Activated naive CD4-positive, alpha-beta T cell treated with Interleukin-2 at 50 U/mL for 16 hours (primary cell): ENCODE measurements at regions not wholly inside any gene's neighbourhood (a gene's known extent, or its start where the extent isn't known, plus 50 kb on each side); places are given as distances from the start of the nearest gene placed in this dataset.
"Not testable (repeated sequence)": the region's sequence is repeated elsewhere in the genome, so short reads cannot be mapped to it uniquely, and the experiment has no call there.

Experiments used
- DNase-seq: peaks from one replicate; pipeline ENCODE4 v3.0.0-alpha.2; 2020

DNA sequence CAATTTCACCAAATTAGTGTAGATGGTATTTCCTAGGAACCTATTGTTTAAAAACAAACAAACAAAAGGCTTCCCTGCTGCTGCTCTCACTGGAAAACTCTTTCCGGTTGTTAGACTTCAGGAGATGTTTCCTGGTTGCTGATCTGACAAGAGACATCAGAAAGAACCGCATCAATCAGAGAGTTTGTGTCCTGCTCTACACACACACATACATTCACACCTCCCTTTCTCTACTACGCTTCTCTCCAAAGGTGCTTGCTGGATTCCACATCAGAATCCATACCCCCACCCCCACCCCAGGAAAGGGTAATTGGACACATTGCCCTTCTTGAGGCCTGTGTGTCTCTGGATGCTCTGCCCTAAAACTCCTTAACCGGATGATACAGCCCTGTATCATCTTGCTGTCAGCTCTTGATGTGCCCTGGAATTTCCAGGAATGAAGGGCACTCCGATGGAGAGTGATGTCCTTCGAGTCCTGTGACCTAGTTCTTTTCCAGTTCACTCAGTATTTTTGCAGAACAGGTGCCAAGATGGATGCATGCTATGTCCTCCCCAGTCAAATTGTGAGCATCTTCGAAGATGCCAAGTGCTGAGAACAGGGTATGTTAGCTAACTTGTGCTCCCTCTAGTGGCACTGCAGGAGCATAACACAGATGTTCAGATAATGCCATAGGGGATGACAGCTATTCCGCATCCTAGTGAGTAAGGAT lies 113.7 kb upstream of the SLC35F3 start:
- peak; percentile 15 for DNase-seq

DNA sequence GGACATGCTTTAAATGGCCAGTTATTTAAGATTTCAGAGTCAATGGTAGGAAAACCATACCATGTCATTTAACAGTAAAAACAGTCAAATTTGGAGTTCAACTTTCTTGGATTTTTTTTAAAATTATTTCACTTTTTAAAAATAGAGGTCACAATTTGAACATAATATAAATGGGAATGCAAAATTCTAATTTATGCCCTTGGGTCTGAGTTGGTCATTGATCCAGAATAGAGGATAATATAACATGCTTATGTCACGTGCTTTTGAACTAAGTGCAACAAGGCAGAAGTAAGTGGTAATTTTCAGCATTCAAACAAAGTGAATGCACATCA lies 113.1 kb upstream of the SLC35F3 start:
- DNase-seq: no peak

DNA sequence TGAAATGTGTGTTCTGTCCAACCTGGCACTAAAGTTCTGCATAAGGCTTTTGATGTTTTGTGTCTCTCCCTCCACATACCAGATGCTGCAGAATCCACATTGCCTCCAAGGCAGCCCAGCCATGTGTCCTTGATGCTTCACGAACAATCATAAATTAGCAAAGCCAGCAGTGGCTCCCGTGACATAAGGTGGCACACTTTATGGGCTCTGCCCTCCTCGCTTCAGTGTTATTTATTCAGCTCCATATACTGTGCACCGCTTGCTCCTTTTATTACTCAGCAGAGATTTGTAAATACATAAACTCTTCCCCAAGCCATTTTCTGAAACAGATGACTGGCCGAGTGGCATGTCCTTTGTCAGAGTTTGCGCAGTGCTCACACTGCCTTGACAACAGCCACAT lies 112.8 kb upstream of the SLC35F3 start:
- DNase-seq: no peak

DNA sequence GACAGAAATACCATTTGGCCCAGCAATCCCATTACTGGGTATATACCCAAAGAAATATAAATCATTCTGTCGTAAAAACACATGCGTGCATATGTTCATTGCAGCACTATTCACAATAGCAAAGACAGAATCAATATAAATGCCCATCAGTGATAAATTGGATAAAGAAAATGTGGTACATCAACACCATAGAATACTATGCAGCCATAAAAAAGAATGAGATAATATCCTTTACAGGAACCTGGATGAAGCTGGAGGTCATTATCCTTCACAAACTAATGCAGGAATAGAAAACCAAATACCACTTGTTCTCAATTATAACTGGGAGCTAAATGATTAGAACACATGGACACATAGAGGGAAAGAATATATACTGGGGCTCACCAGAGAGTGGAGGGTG lies 109.6 kb upstream of the SLC35F3 start:
- no peak for DNase-seq

DNA sequence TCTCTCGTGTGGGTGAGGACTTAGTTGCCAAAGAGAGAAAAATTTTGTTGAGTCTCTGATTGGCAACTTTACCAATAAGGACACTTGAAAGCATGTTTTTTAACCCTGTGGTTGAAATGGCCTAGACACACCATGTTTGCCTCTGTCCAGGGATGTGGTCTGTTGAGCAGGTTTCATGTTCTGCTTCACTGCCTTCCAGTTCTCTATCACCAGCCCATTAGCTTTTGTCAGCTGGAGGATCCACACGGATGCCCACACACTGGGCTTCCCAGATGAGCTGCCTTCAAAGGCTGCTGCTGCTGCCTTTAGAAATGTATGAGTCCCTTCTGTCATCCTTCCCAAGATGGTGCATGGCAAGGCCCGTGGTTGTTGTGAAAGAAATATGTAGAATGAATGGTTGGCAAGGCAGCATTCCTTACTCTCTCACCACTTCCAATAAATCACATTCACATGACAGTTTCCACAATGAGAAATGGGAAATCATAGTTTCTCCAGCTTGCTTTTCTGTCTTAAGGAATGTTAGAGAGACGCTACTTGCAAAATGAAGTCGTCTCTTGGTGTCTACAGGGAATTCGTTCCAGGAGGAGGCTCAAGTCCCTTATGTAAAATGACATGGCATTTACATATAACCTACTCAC lies 108.2 kb upstream of the SLC35F3 start:
- no peak for DNase-seq

DNA sequence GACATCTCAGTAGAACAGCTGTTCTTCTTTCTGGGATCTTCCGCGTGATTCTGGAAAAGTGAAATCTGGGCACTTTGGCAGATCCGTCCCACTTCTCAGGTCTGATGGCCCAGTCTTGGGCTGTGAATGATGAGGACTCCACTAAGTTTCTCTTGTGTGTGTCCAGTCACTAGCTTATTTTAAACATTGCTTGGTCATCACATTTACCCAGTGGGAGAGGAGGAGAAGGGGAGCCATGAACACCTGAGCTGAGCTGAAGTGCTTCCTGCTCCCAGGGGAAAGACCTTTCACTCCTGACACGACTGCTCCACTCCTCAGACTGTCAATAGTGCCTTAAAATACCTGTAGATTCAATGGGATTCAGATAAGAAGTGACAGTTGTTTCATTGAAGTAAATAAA lies 101.9 kb upstream of the SLC35F3 start:
- no peak for DNase-seq

DNA sequence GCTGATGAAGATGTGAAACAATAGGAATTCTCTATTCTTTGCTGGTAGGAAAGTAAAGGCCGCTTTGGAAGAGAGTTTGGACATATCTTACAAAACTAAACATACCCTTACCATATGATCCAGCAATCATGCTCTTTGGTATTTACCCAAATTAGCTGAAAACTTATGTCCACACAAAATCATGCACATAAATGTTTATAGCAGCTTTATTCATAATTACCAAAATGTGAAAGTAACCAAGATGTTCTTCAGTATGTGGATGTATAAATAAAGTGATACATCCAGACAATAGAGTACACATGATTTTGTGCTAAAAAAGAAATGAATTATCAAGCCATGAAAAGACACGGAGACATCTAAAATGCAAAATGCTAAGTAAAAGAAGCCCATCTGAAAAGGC lies 98.7 kb upstream of the SLC35F3 start:
- no peak for DNase-seq

DNA sequence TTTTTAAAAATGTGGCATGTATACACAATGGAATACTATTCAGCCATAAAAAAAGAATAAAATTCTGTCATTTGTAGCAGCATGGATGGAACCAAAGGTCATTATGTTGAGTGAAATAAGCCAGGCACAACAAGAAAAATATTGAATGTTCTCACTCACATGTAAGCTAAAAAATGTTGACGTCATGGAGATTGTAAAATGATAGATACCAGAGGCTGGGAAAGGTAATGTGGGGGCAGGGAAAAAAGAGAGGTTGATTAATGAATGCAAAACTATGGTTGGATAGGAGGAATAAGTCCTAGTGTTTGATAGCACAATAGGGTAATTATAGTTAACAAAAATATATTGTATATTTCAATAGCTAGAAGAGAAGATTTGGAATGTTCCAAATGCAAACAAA lies 89.1 kb upstream of the SLC35F3 start:
- no peak for DNase-seq

DNA sequence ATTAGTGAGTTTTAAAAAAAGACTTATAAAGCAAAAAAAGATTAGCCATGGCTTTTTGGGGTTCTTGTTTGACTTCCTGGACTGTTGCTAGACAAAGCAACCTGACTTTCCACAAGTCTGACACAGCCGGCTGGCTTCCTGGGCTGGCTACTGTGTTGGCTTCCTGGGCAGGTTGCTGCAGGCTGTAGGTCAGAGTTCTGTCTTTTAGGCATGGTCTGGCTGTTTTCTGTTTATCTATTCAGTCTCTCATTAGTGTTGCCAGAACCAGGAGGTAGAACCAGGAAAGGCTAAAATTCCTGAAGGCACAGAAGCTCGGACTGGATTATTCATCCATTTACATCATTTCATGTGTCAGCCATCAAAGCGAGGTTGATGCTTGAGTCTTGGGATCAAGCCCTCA lies 88.6 kb upstream of the SLC35F3 start:
- no peak for DNase-seq

DNA sequence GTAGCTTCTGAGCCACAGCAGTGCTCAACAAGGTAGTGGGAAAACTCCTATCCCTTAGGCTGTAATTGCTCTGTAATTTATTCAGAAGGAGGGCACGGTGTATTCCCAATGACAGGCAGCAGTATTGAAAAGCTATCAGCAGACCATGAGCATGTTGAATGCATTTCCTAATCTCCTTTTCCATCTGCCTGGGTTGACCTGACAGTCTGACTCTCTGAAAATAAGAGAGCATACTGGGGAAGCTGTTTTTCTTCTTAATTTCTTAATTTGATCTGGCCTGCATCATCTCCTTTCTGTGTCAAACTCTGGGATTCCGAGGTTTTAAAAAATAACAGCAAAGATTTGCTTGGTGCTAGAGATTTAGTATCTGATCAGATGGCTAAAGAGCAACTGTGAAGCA lies 88.1 kb upstream of the SLC35F3 start:
- no peak for DNase-seq

DNA sequence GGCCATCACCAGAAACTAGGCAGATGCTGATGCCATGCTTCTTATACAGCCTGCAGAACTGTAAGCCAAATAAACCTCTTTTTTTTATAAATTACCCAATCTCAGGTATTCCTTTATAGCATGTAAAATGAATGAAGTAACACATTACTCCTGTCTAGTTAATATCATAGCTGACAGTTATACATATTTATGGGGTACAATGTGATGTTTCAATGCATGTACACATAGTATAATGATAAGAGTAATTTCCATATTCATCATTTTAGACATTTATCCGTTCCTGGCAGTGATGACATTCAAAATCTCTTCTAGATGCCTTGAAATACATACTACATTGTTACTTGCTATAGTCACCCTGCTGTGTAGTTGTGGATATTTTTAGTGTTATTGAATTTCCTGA lies 85.4 kb upstream of the SLC35F3 start:
- DNase-seq: no peak

DNA sequence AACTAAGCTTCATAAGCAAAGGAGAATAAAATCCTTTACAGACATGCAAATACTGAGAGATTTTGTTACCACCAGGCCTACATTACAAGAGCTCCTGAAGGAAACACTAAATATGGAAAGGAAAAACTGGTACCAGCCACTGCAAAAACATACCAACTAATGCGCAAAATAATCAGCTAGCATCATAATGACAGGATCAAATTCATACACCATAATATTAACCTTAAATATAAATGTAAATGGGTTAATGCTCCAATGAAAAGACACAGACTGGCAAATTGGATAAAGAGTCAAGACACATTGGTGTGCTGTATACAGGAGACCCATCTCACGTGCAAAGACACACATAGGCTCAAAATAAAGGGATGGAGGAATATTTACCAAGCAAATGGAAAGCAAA lies 80.3 kb upstream of the SLC35F3 start:
- not testable (repeated sequence) for DNase-seq

DNA sequence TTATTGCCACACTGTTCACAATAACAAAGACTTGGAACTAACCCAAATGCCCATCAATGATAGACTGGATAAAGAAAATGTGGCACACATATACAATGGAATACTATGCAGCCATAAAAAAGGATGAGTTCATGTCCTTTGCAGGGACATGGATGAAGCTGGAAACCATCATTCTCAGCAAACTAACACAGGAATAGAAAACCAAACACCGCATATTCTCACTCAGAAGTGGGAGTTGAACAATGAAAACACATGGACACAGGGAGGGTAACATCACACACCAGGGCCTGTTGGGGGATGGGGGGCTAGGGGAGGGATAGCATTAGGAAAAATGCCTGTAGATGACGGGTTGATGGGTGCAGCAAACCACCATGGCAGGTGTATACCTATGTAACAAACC lies 76.5 kb upstream of the SLC35F3 start:
- DNase-seq: not testable (repeated sequence)

DNA sequence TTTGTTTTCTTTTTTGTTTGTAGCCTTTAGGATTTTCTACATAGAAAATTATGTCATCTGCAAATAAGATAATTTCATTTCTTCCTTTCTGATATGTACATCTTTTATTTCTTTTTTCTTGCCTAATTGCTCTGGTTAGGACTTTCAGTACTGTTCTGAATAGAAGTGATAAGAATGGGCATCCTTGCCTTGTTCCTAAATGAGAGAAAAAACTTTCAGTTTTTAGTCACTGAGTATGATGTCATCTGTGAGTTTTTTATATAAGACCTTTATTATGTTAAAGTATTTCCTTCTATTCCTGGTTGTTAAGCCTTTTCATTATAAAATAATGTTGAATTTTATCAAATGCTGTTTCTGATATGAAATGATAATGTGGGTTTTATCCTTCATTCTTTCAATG lies 76.0 kb upstream of the SLC35F3 start:
- DNase-seq: no peak

DNA sequence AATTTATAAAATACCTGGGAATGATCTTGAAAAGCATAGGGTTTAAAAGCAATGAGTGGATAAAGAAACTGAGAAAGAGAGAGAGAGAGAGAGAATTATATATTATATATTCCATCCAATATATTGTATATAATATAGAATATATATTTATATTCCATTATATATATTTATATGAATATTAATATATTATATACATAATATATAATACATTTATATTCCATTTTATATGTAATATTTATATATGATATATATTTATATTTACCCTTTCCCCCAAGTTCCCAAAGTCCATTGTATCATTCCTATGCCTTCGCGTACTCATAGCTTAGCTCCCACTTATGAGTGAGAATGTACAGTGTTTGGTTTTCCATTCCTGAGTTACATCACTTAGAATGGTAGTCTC lies 69.9 kb upstream of the SLC35F3 start:
- DNase-seq: no peak

DNA sequence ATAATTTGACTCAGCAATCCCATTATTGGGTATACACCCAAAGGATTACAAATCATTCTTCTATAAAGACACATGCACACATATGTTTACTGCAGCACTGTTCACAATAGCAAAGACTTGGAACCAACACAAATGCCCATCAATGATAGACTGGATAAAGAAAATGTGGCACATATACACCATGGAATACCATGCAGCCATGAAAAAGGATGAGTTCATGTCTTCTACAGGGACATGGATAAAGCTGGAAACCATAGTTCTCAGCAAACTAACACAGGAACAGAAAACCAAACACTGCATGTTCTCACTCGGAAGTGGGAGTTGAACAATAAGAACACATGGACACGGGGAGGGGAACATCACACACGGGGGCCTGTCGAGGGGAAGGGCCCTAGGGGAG lies 66.3 kb upstream of the SLC35F3 start:
- not testable (repeated sequence) for DNase-seq

DNA sequence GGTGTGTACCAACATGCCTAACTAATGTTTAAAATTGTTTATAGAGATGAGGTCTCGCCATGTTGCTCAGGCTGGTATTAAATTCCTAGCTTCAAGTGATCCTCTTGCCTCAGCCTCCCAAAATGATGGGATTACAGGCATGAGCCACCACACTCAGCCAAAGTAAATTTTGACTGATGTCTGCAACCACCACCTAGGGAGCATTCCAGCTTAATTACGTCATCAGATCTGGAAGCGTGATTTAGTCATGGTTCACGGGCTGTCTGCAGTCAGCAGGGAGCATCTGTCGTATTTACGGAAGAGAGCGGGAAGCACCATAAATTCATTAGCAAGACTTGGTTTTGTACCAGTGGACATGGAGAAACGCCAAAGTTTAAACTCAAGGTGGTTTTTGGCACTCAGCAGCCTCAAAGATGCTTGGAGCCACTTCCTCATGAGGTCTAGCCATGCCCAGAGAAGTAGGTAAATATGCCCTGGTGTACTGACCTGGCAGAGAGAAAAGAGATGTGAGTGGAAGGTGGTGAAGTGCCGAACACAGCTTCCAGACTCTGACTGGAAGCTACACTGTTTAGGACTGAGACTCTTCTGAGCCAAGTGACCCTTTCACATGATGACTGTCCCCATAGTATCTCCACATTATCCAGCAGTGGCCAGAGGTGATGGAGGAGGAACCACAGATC lies 60.8 kb upstream of the SLC35F3 start:
- no peak for DNase-seq

DNA sequence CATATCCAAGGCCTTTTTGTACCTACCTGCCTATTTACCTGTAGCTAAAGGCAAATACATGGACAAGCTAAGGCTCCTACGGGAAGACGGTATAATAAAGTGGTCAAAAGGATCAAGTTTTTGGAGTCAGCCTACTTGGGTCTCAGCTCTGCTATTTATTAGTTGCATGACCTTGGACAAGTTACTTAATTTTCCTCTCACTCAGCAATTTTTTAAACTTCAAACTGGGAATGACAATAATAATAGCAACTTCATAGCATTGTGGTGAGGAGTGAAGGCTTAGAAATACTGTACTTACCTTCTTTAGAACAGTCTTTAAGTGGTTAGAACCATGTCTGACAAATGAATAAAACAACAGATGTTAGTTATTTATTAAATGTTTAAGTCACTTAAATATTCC lies 60.2 kb upstream of the SLC35F3 start:
- no peak for DNase-seq

DNA sequence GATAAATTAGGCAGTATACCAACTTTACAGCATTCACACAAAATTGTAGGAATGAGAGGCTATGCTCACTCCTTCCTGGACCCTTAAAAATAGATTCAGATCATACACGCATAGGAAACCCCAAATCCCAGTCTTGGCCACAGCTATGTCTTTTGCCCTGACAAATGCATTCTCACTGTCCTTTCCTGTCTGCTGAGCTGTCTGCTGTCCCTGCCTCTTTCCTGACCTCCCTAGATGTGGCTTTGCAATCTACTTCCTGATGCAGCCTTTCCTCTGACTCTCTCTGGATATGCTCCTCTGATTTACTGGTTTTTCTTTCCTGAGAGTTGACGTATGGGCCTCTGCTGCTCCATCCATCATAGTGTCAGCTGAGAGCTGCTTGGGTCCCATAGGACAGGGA lies 59.8 kb upstream of the SLC35F3 start:
- no peak for DNase-seq
